ENCODE measurements at regions not wholly inside any gene's neighbourhood (a gene's known extent, or its start where the extent isn't known, plus 50 kb on each side); places are given as distances from the start of the nearest gene placed in this dataset.

GRCh38 chr5:8446179-8446578 is 577.2 kb downstream of the MTRR start:
- no peak overlapping the region for H2BK20ac ChIP-seq (ENCODE audit: low read length)
- H3K14ac ChIP-seq (ENCODE audit: insufficient read length): no peak overlapping the region
- no peak overlapping the region for H3K4me3 ChIP-seq (ENCODE audit: extremely low read depth in 1 of 4, insufficient read depth in 2 of 4, low read depth in 3 of 4, low read length in 4 of 4)
- H3K56ac ChIP-seq (replicated peaks; ENCODE audit: insufficient read length, low read depth, low read length): no peak overlapping the region
- no peak overlapping the region for H3K23ac ChIP-seq (ENCODE audit: insufficient read length)
- H4K20me1 ChIP-seq (replicated peaks in 1 of 2; ENCODE audit: control insufficient read depth in 1 of 2, insufficient read depth in 2 of 2, low read length in 2 of 2): no peaks in the 10 kb centered on the region
- FAIRE-seq (no peak), DNase-seq (ENCODE audit: low read depth in 1 of 2, low spot score in 2 of 2) (no peak)
- no peaks in the 10 kb centered on the region for H3K79me1 ChIP-seq (ENCODE audit: low read depth, low read length)
- no peaks in the 10 kb centered on the region for H3K4me1 ChIP-seq (replicated peaks in 1 of 4; ENCODE audit: control insufficient read depth in 3 of 4, insufficient read depth in 4 of 4, low read length in 3 of 4)
- no peaks in the 10 kb centered on the region for H3K27me3 ChIP-seq (replicated peaks in 1 of 4; ENCODE audit: control insufficient read depth in 3 of 4, extremely low read depth in 1 of 4, insufficient read depth in 3 of 4, low read length in 3 of 4)
- no peak overlapping the region for H3K27ac ChIP-seq (ENCODE audit: low read depth, low read length)
- POLR2A ChIA-PET (ENCODE audit: partially characterized antibody): no interaction called here
- no peak overlapping the region for H3K4ac ChIP-seq (replicated peaks; ENCODE audit: insufficient read length, low read depth, low read length)
- H2BK15ac ChIP-seq (ENCODE audit: low read length): no peak overlapping the region
- H4K8ac ChIP-seq (ENCODE audit: extremely low read depth, insufficient read depth, low read length): no peak overlapping the region
- no peaks in the 10 kb centered on the region for H3K36me3 ChIP-seq (ENCODE audit: control insufficient read depth in 2 of 4, insufficient read depth in 4 of 4, low read length in 3 of 4)
- no peak overlapping the region for H2AFZ ChIP-seq (ENCODE audit: low read length)
- no peaks in the 10 kb centered on the region for H3K79me2 ChIP-seq (ENCODE audit: control insufficient read depth in 1 of 2, insufficient read depth in 2 of 2, low read length in 2 of 2)
- no peak overlapping the region for H2BK120ac ChIP-seq (replicated peaks; ENCODE audit: low read depth, low read length)
- H2BK5ac ChIP-seq (ENCODE audit: low read depth, low read length): no peak overlapping the region
- no peak for TF ChIP-seq CTCF (IDR thresholded peaks at IDR 0.05; ENCODE audit: control extremely low read depth in 1 of 3, insufficient read depth in 1 of 3, low read depth in 1 of 3, low read length in 3 of 3)
- no peak for TF ChIP-seq RFX5 (IDR thresholded peaks at IDR 0.05; ENCODE audit: borderline replicate concordance, low read depth, low read length)
- TF ChIP-seq ZNF274 (IDR thresholded peaks at IDR 0.05; ENCODE audit: borderline replicate concordance, extremely low read depth, low read length): no peak
- TF ChIP-seq RNF2 (IDR thresholded peaks at IDR 0.05; ENCODE audit: borderline replicate concordance, low read depth, low read length, missing control alignments, poor library complexity, severe bottlenecking): no peak
- TF ChIP-seq KDM5A (IDR thresholded peaks at IDR 0.05; ENCODE audit: low read length): no peak
- TF ChIP-seq HDAC6 (IDR thresholded peaks at IDR 0.05; ENCODE audit: low read depth, low read length): no peak
- no peak for TF ChIP-seq CREB1 (IDR thresholded peaks at IDR 0.05)
- no peak for TF ChIP-seq RAD21 (IDR thresholded peaks at IDR 0.05 in 1 of 2, conservative IDR thresholded peaks at IDR 0.05 in 1 of 2; ENCODE audit: low read depth in 2 of 2, low read length in 2 of 2)
- TF ChIP-seq ATF3 (IDR thresholded peaks at IDR 0.05; ENCODE audit: insufficient read depth, low read depth, low read length): no peak
- TF ChIP-seq KDM1A (IDR thresholded peaks at IDR 0.05; ENCODE audit: borderline replicate concordance, low read length): no peak
- TF ChIP-seq TCF12 (IDR thresholded peaks at IDR 0.05; ENCODE audit: low read depth, low read length): no peak
- no peak for TF ChIP-seq YY1 (IDR thresholded peaks at IDR 0.05; ENCODE audit: low read depth, low read length)
- WGBS, 2 experiments (ENCODE audit: extremely low coverage in 1 of 2, insufficient coverage in 1 of 2, insufficient read length in 1 of 2, insufficient replicate concordance in 2 of 2, low coverage in 1 of 2, low lambda C conversion rate in 2 of 2, missing lambda C conversion rate in 1 of 2): 62% methylated on average over 2 of the region's 2 CpGs; no CpG with 5 or more reads in 1 of the 2 experiments
- H3K23me2 ChIP-seq (ENCODE audit: low read depth, low read length): no peaks in the 10 kb centered on the region; the same call in 1 of the 2 replicates
- no peak overlapping the region for H3K9ac ChIP-seq (replicated peaks in 1 of 4; ENCODE audit: extremely low read depth in 1 of 4, low read depth in 3 of 4, low read length in 3 of 4)
- no peak overlapping the region for H4K5ac ChIP-seq (ENCODE audit: insufficient read length, low read depth, low read length)
- H3K4me2 ChIP-seq (ENCODE audit: insufficient read depth in 1 of 2, low read depth in 2 of 2, low read length in 2 of 2): no peak overlapping the region
- CTCF ChIA-PET (ENCODE audit: partially characterized antibody): no interaction called here
- H4K91ac ChIP-seq (replicated peaks; ENCODE audit: insufficient read length, low read length): no peak overlapping the region
- no peak overlapping the region for H2AK5ac ChIP-seq (ENCODE audit: low read depth, low read length)
- no peaks in the 10 kb centered on the region; a peak in 1 of 4 replicates for H3K9me3 ChIP-seq (ENCODE audit: insufficient read depth in 2 of 2, low read depth in 1 of 2, low read length in 1 of 2)
- no peak overlapping the region for H3K18ac ChIP-seq (ENCODE audit: extremely low read depth, low read length)
- no peak overlapping the region for H2BK12ac ChIP-seq (ENCODE audit: low read depth, low read length)

All from H1 (cell line).